Head of caudate nucleus (tissue), 42 donors: ENCODE measurements at regions not wholly inside any gene's neighbourhood (a gene's known extent, or its start where the extent isn't known, plus 50 kb on each side); places are given as distances from the start of the nearest gene placed in this dataset.

Experiments used
- DNase-seq, 42 donors: peaks; one replicate each; pipeline versions ENCODE4 v3.0.0 to v3.0.0-alpha.2; 2020 to 2021; ENCODE audit warnings: mixed read lengths in 7 of 42
- intact Hi-C: fragments of 100-400 bp; cut with DNase I; formaldehyde crosslinking; loops from one replicate; pipeline ENCODE4 v1.15.0; 2022

DNA sequence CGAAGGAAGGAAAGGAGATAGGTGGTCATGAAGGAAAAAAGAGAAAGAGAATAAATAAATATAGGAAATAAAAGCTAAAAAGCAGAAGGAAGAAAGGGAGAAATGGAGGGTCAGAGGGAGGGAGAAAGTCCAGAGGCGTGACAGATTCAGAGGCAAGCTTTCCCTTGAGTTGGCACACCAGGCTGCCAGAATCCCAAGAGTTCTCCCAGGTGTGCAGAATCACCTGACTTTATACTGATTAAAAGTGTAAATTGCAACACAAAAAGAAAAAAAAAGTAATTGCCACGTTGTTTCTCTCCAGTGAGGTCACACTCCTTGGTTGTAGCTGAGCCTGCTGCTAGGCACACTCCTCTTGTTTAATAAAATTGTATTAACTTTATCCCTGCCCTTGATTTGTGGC is 669.9 kb upstream of the PKN2 start:
- DNase-seq, result no peak
- intact Hi-C loops, result no loop called here

DNA sequence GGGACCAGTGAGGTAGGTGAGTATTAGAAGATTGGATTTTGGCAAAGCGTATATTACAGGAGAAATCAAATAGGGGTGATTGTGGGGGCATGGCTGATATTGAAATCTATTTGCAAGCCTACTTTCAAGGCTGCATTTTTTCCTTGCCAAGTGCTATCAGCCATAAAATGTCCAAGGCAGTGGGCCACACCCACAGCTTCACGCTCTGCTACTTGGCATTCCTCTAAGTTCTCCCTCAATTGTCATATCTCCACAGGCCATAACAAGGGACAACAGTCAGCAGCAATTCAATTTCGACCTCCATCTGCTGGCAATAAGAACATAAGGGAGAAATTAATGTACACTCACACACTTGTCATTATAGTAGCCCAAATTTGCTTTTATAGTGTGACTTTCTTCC is 667.1 kb upstream of the PKN2 start:
- DNase-seq, result no peak
- intact Hi-C loops, result no loop called here

DNA sequence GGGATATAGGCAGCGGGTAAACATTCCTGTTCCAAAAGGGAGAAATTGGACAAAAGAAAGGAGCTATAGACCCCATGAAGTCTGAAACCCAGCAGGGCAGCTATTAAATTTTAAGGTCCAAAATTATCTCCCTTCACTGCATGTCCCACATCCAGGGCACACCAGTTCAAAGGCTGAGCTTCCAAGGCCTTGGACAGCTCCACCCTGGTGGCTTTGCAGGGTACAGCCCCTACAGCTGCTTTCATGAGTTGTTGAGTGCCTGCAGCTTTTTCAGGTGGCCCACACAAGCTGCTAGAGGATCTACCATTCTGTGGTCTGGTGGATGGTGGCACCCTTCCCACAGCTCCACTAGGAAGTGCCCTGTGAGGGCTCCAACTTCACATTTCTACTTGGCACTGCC is 662.5 kb upstream of the PKN2 start:
- no peak for DNase-seq
- intact Hi-C loops, result no loop called here

DNA sequence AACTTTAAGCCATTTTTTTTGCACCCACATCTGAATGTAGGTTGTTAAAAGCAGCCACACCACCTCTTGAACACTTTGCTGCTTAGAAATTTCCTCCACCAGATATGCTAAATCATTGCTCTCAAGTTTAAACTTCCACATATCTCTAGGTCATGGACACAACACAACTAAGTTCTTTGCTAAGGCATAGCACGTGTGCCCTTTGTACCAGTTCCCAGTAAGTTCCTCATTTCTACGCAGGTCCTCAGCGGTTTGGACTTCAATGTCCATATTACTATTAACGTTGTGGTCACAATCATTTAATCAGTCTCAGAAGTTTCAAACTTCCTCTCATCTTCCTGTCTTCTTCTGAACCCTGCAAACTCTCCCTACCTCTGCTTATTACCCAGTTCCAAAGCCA is 661.6 kb upstream of the PKN2 start:
- no peak for DNase-seq
- intact Hi-C loops, result no loop called here

DNA sequence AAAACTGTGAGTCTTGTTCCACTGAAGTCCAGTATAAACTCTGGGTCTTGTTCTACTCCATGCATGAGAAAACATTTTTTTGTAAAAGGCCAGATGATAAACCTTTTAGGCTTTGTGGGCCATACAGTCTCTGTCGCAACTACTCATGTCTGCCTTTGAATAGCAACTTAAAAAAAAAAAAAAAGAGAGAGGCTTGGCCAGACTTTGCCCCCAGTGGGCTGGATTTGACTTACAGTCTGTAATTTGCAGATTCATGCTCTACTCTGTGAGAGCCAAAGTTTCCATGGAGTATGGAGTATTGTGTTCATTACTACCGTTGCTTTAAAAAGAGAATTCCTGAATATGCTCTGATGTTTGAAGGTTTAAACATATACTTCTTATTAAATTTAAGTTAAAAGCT is 654.9 kb upstream of the PKN2 start:
- intact Hi-C loops, result no loop called here
- DNase-seq, result no peak

DNA sequence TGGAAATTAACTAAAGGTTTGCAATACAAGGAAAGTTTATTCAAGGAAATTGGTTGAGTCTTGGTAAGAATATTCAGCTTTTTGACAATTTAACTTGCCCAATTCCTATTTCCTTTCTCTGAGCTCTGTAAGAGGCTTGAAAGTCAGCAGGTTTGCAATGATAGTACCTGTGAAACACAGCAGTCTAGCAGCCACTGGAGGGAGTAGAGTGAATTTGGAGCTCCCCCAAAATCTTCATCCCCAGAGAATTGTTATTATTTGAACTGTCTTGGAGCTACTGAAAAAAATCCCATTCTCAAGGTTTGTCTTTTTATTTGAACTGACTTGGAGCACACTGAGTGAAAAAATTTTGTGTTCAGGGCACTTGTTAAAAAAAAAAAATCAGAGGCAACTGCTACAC is 654.2 kb upstream of the PKN2 start:
- intact Hi-C loops, result no loop called here

DNA sequence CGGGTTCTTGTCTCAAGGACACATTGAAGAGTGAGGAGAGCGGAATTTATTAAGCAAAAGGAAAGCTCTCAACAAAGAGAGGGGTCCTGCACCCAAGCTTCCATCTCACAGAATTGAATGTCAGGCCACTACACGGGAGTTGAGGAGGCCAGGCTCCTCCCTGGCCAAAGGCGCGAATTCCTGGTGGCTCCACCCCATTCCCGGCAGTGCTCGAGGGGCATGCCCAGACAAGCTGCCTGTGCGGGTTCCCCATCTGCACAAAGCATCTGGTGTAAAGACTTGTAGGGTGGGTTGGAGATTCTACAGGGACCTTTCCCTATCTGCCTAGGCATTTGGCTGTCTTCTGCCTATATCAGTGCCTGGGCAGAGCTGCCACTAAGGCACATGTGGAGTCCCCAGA is 648.5 kb upstream of the PKN2 start:
- no peak for DNase-seq
- intact Hi-C loops, result no loop called here

More for the DNA sequence above, 654.2 kb upstream of the PKN2 start:
- DNase-seq, result no peak

DNA sequence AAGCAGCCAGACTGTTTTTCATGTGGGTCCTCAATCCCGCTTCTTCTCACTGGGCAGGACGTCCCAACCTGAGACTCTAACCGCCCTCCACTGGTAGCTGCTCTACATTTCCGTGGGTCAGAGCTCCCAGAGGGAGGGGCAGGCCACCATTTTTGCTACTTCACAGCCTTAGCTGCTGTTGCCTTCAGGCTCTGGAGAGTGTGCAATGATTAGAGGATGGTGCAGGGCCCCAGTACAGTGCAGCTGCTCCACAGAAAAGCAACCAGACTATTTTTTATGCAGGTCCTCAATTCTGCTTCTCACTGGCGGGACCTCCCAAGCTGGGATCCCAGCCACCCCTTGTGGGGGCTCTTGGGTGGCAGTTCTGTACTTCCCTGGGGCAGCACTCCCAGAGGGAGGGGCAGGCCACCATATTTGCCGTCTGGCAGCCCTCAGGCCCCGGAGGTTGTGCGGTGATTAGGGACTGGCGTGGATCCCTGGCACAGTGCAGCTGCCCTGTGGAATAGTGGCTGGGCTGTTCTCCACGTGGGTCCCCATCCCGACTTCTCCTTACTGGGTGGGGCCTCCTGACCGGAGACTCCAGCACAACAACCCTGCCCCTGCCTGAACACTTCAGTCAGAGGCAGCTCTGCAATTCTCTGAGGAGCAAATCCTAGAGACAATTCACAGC is 647.6 kb upstream of the PKN2 start:
- DNase-seq, result peak in 15 of 42 donors; percentile 3 to 54 (median 19)

DNA sequence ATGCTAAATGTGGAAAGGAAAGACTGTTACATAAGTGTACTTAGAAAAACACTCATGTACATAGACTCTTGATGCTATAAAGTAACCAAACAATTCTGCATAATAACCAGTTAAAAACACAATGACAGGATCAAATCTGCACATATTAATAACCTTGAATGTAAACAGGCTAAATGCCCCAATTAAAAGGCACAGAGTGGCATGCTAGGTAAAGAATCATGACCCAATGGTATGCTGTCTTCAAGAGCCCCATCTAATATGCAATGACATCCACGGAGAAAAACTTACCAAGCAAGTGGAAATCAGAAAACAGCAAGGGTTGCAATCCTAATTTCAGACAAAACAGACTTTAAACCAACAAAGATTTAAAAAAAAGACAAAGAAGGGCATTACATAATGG is 644.8 kb upstream of the PKN2 start:
- DNase-seq, result no peak
- intact Hi-C loops, result no loop called here

More for the DNA sequence above, 647.6 kb upstream of the PKN2 start:
- intact Hi-C loops, result no loop called here

DNA sequence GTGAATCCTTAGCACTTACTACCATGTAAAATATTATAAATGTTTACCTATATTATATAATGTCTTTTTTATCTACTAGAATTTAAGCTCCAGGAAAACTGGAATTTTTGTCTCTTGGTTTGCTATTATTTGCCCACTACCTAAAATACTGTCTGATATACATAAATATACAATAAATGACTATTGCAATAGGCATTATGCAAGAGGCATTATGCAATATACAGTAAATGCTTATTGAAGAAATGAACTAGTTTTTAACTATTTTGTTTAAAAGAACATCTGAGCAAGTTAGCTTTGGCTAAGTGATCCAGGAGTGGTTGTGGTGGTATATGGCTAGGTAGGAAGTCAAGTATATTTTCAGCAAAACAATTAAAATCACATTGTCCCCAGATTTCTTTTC is 640.2 kb upstream of the PKN2 start:
- no peak for DNase-seq
- intact Hi-C loops, result no loop called here

DNA sequence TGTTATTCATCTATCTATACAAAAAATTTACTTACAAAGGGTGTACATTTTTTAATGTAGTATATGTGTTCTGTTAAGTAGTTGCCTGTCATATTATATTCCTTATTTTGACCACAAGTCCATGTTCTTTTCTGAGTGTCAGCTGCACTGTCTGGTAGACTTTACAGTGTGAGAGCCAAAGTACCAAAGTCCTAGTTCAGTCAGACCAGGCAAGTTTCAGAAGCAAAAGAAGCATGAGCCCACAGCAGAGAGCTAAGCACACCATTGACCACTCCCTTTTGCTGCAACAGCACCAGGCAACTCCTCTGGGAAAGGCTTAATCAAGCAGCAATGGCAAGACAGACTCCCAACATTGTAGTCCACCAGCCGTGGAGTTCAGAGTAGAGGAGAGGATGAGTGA is 631.9 kb upstream of the PKN2 start:
- intact Hi-C loops, result no loop called here
- DNase-seq, result no peak

DNA sequence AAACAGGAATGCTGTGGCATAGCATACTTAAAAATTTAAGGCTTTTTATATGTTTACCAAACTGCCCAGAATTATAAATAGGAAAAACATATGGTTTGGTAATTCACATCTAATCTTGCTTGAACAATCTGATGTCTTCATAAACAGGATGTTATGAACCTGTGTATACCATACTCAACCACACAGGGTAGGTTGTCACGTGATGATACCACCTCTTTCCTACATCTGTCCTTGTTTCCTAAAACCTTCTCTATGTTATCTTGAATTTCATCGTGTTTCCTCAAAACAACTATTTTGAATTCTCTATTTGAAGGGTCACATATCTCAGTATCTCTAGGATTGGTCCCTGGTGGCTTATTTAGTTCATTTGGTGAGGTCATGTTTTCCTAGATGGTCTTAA is 631.0 kb upstream of the PKN2 start:
- no peak for DNase-seq
- intact Hi-C loops, result no loop called here

DNA sequence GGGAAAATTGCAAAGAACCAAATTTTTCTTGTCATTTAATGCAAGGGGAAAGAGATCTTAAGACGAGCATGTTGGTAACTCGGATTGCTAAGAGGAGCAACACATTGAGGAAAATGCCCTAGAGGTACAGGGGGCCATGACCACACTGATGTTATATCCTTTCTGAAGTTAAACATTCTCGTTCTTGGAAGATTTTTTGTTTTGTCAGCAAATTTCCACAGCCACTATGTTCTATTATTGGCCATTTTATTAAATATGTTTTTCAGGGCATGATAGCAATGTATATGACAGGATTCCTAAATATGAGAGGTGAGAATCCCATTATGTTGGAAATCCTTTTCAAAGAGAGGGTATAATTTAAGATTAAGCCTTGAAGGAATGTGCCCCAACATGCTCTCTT is 627.2 kb upstream of the PKN2 start:
- intact Hi-C loops, result no loop called here
- DNase-seq, result no peak

DNA sequence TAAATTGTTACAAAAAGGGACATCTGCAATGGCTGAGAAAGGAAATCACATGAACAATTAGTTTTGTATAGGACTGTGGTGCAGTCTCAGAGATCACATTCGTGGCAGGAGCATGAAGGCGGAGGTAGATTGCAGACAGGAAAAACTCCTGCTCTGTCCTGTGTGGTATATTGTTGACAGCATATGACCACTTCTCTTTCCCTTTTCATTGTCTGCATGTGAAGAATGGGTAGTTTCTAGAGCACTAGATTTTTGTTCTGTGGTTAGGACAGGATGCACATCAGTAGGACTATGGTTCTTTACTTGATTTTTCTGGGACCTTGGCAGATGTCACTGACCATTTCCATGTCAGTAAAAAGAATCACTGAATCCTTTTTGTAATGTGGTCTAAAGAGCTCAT is 625.9 kb upstream of the PKN2 start:
- no peak for DNase-seq
- intact Hi-C loops, result no loop called here

DNA sequence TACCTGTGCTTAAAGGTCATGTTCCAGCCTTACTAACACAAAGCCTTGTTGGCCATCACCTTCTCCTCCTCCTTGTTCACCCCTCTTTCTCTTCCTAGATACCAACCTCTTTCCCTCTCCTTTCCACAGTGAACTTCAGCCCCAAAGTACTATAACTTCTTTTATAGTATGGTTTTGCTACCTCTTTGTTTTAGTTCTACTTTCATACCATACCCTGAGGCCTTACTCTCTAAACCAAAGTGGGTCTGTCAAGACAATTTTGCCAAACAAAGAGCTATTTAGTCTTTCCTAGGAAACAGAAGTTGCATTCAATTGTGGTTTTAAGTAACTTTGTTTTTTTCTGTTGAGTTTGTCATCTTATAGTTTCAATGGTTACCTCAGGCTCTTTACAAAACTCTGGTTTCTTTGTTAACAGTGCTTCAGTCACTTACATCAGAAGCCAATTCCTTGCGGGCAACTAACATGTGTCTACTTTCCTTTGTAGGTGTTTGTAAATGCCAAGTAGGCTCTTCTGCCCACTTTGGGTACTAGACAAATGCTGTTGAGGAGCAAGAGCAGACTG is 623.9 kb upstream of the PKN2 start:
- intact Hi-C loops, result no loop called here
- no peak for DNase-seq

DNA sequence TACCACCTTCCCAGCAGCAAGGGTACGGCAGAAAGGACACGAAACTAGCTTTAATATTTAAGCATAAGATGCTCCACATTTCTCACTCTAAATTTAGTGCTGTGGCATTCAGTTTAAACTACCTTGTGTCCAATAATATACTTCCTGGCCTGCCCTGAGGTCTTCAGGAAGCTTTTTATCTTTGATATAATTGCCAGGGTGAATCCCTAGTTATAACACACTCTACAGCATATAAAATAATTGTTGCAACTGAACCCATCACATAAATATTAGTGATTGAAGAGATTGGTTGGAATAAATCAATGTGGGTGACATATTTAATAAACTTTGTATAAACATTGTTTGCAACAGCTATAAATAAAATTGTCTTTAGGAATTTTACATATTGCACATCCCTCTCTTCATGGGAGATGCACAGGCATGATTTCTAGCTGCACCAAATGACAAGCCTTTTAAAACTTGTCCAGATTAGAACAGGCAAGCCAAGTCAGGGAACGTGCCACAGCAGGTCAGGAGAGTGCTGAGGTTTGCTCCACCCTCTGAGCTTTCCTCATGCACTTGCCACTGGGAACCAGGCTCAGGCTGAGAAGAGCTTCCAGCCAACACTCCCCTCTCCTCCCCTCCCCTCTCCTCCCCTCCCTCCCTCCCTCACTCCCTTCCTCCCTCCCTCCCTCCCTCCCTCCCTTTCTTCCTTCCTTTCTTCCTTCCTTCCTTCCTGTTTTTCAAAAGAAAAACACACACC is 623.2 kb upstream of the PKN2 start:
- peak in 6 of 42 donors; percentile 3 to 17 (median 8) for DNase-seq
- intact Hi-C loops, result no loop called here

DNA sequence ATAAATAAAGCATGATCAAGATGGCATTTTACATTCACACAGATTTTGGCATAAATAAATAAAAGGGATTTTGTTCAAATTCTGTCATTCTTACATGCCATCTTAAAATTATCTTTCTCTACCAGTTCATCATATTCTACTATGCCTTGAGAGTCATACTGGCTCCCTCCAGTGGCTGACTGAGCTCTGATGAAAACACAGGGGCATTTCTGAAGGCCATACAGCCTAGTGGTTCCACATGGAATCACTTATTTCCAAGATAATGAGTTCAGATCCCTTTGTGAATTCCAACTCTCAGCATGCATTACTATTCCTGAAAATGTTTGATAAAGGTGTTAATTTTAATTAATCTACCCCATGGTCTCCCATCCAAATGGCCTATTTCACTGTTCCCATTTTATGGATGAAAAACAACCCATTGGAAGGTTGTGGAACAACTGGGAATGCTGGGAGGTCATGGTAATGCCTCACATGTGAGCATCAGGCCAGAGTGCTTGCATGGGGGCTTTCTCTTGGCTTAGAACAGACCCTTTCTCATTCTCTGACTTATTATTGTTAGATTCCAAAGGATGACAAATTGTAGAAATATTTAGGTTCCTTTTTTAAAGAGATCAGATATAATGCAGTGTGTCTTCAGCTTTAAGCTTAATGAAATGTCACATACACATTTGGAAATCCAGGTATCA is 622.4 kb upstream of the PKN2 start:
- DNase-seq, result peak in 36 of 42 donors; percentile 13 to 68 (median 42)
- intact Hi-C loops, result no loop called here

DNA sequence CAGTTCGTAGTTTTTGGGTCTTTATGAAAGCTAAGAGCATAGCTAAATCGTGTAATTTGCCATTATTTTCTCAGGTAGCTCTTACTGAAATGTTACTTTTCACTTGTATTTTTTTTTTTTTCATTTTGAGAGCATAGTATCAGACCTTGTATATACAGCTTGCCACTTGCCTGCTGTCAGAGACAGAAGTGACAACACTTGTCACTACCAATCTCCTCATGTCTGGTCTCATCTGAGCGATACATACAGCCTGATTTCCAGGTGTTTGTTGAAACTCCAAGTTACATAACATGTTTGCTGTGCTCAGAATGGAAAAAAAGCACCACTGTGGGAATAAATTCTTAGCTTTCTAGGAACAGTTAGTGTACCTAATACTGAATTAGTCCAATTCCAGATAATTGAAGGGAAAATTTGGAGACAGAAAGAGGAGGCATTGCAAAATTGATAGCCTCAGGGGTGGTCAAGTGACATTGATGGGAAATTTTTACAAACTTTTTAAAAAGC is 621.4 kb upstream of the PKN2 start:
- intact Hi-C loops, result no loop called here
- no peak for DNase-seq

DNA sequence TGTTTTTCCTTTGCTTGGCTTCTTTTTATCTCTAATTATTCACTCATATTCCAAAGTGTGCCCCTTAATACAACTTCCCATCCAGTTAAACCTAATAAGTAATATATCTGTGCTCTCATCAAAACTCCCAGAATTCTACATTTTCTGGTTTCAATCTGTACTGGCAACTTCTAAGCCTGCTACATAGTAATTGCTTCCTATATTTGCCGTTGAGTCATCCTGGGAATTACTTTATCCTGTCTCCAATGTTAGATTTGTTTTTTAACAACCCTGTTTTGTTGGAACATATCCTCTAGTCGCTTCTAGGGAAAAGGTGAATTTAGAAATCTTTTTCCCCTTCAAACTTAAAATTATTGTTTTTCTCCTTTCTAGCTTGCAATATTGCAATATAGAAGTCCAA is 620.5 kb upstream of the PKN2 start:
- intact Hi-C loops, result no loop called here

DNA sequence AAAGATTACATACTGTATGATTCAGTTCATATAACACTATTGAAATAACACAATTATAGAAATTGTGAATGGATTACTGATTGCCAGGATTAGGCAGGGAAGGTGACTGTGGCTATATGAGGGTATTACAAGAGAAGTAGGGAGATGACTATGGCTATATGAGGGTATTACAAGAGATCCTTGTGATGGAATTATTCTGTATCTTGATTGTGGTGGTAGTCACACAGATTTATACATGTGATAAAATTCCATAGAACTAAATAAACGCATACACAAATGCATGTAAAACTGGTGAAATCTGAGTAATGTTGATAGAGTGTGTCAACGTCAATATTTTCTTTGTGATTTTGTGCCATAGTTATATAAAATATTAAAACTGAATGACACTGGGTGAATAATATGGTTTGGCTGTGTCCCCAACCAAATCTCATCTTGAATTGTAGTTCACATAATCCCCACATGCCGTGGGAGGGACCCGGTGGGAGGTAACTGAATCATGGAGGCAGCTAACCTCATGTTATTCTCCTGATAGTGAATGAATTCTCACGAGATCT is 615.6 kb upstream of the PKN2 start:
- DNase-seq, result no peak
- intact Hi-C loops, result no loop called here

More for the DNA sequence above, 620.5 kb upstream of the PKN2 start:
- no peak for DNase-seq
